Bronchial epithelial cell (primary cell): ENCODE measurements at regions not wholly inside any gene's neighbourhood (a gene's known extent, or its start where the extent isn't known, plus 50 kb on each side); places are given as distances from the start of the nearest gene placed in this dataset.

Source experiments
- DNase-seq: peaks from one replicate; pipeline ENCODE4 v3.0.0-alpha.2; 2010; ENCODE audit warnings: low read depth
- FAIRE-seq: peaks from 2 replicates; lab custom pipeline; 2011; peaks lifted over from hg19 to GRCh38; lab: Jason Lieb, UNC
- H3K27me3 ChIP-seq: 2 replicates; pipeline ENCODE4 v1.5.1; 2011; ENCODE audit warnings: low read length; ENCODE audit not compliant: control insufficient read depth, insufficient read depth
- H3K36me3 ChIP-seq: 2 replicates; pipeline ENCODE4 v1.5.1; 2011; ENCODE audit warnings: low read length; ENCODE audit not compliant: control insufficient read depth, insufficient read depth
- H3K4me3 ChIP-seq: 2 replicates; pipeline ENCODE4 v1.5.1; 2011; ENCODE audit warnings: mild to moderate bottlenecking, low read depth, low read length, control low read depth
- TF ChIP-seq, protein P1 (sequence below): IDR thresholded peaks from 2 replicates; pipeline ENCODE4 v1.5.1; 2011; ENCODE audit warnings: mild to moderate bottlenecking, moderate library complexity, low read length, control low read depth, inconsistent platforms; ENCODE audit not compliant: insufficient read depth, severe bottlenecking

DNA sequence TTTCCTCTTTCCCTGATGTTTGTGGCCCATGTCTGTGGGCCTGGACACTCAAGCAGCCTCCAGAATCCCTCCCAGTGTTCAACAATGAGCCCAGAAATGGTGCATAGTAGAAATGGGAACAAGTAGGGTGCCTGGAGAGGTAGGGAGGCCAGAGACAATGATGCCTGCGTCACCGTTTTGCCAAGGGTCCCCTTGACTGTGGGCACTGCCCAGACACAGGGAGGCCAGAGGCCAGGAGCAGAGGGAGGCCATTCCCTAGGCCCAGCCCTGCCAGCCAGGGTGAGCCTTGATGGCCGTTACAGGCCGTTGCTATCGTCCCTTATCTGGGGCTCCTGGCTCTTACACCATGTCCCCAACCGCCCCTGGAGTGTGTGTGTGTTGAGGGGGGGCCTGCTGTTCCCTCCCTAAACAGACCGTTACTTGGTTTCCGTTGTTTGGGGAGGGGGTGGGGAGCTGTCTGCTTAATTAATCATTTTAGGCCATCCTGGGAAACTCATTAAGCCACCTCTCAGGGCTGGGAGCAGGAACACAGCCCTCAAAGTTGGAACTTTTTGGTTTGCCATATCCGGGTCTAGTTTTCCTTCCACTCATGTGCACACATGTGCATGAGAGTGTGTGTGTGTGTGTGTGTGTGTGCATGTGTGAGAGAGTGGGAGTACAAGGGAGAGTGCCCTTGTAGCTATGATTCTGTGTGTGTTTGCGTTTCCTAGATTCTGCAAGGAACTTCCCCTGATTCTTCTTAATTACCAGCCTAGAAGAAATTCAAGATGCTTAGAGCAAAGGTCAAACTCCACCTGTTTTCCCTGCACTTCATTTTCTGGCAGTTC is 135.2 kb upstream of the HAAO start:
- Histone ChIP-seq H3K36me3 (no peaks in the 10 kb centered on the region), H3K27me3 (no peaks in the 10 kb centered on the region), H3K4me3 (no peak overlapping the region)
- FAIRE-seq (no peak), DNase-seq (no peak)
- TF ChIP-seq, protein P1, sequence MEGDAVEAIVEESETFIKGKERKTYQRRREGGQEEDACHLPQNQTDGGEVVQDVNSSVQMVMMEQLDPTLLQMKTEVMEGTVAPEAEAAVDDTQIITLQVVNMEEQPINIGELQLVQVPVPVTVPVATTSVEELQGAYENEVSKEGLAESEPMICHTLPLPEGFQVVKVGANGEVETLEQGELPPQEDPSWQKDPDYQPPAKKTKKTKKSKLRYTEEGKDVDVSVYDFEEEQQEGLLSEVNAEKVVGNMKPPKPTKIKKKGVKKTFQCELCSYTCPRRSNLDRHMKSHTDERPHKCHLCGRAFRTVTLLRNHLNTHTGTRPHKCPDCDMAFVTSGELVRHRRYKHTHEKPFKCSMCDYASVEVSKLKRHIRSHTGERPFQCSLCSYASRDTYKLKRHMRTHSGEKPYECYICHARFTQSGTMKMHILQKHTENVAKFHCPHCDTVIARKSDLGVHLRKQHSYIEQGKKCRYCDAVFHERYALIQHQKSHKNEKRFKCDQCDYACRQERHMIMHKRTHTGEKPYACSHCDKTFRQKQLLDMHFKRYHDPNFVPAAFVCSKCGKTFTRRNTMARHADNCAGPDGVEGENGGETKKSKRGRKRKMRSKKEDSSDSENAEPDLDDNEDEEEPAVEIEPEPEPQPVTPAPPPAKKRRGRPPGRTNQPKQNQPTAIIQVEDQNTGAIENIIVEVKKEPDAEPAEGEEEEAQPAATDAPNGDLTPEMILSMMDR: no peak

DNA sequence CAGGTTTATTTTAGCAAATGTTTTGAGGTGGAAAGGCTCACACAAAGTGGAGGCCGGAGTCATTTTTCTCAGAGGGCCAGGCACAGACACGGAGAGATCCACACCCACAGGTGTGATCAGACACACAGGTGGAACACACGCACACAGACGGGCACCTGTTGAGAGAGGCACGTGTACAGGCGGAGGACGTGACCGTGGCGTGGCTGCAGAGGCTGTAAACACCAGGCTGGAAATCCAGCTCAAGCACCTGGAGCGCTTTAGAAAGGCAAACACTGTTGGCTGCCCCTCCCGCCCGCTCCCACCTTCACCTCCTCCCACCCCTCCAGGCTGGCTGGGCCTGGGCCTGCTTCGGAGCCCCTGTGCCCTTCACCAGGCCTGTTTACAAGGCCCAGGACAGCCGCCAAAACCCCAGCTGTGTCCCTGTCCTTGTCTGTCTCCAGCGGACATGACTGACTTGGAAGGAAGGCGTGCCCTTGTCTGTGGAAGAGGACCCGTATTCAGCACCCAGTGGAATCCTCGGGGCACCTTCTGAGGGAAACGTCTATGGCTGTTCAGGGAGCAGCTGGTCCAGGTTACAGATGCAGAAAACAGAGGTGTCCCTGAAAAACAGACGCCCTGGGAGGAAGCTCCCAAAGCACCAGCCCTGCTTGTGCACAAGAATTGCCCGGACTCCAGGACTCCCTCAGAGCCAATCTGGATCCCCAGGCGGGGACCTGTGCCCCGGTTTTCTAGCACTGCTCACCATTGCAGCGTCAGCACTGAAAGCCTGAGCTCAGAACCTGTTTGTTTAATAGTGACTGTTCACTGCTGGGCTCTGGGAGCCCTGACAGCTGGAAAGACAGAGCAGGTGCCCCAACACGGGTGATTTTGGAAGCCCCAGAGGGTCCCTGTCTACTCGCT is 134.3 kb upstream of the HAAO start:
- FAIRE-seq: no peak
- TF ChIP-seq, protein P1: no peak

DNA sequence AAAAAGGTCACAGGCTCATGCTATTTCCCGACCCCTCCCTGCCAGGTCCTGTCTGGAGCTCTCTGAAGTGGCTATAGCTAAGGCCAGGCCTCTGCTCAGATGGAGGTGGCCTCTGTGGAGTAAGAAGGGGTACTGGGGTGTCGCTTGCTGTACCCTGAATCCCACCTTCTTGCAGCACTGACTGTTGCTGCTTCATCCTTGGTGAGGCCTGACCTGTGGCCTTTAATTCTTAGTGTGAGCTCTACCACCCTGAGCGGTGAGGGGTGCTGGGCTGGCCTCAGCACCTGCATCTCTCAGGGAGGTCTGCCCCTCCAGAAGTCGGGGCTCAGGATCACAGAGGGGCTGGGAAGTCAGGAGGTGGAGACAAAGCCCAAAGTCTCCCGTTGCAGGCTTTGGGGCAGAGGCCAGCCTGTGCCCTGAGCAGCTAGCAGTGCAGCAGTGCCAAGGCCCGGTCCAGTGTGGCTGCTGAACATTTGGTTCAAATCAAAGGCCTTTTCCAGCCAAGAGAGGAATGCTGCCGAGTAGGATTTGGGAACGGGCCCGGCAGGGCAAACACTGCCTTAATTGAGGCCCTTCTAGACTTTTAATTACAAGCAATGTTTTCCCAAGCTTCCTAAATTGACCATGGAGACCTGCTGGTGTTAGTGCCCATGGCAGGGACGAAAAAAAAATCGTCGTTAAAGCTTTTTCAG is 133.5 kb upstream of the HAAO start:
- no peak for FAIRE-seq
- TF ChIP-seq, protein P1: no peak
- Histone ChIP-seq H3K36me3 (no peaks in the 10 kb centered on the region), H3K4me3 (no peak overlapping the region), H3K27me3 (no peaks in the 10 kb centered on the region)
- no peak for DNase-seq

More for the DNA sequence above, 134.3 kb upstream of the HAAO start:
- Histone ChIP-seq H3K27me3 (no peaks in the 10 kb centered on the region), H3K4me3 (no peak overlapping the region), H3K36me3 (no peaks in the 10 kb centered on the region)
- DNase-seq: no peak

DNA sequence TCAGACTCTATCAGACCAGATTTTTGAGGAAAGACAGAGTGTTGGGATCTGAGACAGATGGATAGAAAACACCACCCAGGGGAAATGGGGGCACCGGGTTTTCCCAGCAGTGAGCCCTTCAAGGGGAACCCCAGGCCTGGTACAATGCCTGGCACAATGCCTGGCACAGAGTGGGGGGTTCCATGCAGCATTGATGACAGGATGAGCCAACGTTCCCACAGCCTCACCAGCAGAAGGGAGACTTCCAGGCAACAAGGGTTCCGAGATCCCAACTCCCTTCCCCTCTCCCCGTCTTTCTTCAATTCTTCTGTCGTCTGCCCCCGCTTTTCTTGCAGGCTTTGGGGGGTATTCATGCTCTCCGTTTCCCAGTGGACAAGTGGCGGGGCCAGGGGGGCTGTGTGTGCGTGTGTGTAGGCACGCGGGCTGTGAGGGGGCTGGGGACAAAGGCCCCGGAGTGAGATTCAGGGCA is 132.1 kb upstream of the HAAO start:
- TF ChIP-seq, protein P1: no peak
- Histone ChIP-seq H3K4me3 (no peak overlapping the region), H3K36me3 (no peaks in the 10 kb centered on the region), H3K27me3 (no peaks in the 10 kb centered on the region)
- FAIRE-seq (no peak), DNase-seq (no peak)

DNA sequence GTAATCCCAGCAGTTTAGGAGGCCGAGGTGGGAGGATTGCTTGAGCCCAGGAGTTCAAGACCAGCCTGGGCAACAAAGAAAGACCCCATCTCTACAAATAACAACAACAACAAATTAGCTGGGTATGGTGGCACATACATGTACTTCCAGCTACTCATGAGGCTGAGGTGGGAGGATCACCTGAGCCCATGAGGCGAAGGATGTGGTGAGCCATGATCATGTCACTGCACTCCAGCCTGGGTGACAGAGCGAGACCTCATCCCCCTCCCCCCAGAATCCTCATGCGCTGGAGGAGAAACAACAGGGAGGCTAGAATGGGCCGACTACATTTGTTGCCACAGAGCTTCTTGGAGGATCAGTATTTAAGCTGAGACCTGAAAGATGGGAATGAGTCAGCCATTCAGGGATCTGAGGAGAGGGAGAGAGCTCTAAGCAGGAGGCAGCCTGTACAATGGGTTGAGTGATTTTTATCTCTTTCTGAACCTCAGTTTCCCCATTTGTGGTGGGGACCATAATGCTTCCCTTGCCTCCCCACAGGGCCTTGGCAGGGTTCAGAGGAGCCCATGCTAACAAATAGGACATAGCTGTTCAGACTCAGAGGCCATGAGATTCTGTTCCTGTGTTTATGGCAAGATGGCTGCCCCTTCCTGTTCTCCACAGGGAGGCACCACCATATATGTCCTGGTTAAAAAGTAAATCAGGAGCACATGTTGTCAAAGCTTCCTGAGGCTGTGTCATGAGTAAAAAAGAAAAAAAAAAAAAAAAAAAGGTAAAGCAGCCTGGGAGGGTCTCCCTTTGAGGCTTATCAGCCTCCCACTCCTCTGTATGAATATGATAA is 131.4 kb upstream of the HAAO start:
- H3K4me3 ChIP-seq: no peak overlapping the region
- TF ChIP-seq, protein P1: no peak
- H3K36me3 ChIP-seq: no peaks in the 10 kb centered on the region
- no peaks in the 10 kb centered on the region for H3K27me3 ChIP-seq
- DNase-seq (peak; percentile 67), FAIRE-seq (no peak)
